ENCODE measurements at regions not wholly inside any gene's neighbourhood (a gene's known extent, or its start where the extent isn't known, plus 50 kb on each side); places are given as distances from the start of the nearest gene placed in this dataset.

DNA sequence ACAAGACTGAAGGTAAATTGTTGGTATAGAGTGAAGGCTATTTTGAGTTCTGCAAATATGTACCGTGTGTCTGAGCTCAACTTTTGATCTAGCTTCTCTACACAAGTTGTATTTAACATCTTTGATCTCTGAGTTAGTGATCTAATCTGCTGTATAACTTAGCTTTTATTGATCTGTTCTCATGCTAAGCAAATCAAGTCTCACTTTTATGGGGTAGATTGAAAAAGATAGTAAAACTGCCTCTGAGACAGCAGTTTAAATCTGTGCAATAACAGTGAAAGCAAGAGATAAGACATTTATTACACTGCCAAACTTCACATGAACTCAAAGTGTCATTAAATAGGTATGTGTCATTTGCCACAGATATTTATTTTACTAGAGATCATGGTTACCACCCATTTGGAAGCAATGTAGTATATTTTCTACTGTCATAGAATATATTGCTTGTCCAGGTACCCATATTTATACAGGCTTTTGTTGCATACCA, 477.3 kb downstream of the ISL1 start:
- DNase-seq (no peak), ATAC-seq (ENCODE audit: low read depth in 2 of 2) (no peak)
- H3K27ac Mint-ChIP-seq, result no peak overlapping the region
- no peaks in the 10 kb centered on the region for H3K27me3 Mint-ChIP-seq
- H3K36me3 Mint-ChIP-seq, result no peaks in the 10 kb centered on the region
- H3K4me1 Mint-ChIP-seq, result no peaks in the 10 kb centered on the region
- no peak overlapping the region for H3K4me3 Mint-ChIP-seq
- peaks cover 0 to 6% (median 0%) of the 10 kb centered on the region in 7 donors for H3K9me3 Mint-ChIP-seq

DNA sequence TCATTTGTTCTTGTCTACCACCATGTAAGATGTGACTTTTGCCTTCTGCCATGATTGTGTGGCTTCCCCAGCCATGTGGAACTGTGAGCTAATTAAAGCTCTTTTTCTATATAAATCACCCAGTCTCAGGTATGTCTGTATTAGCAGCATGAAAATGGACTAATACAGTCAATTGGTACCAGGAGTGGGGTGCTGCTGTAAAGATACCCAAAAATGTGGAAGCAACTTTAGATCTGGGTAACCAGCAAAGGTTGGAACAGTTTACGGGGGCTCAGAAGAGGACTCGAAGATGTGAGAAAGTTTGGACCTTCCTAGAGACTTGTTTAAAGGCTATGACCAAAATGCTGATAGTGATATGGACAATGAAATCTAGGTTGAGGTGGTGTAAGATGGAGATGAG, 488.9 kb downstream of the ISL1 start:
- H3K4me1 Mint-ChIP-seq, result no peaks in the 10 kb centered on the region
- no peak overlapping the region for H3K4me3 Mint-ChIP-seq

GRCh38 chr5:51881901-51882300, 498.7 kb downstream of the ISL1 start:
- Mint-ChIP-seq H3K4me1 (no peaks in the 10 kb centered on the region), H3K36me3 (no peaks in the 10 kb centered on the region), H3K27me3 (no peaks in the 10 kb centered on the region), H3K9me3 (peaks cover 0 to 3% (median 0%) of the 10 kb centered on the region in 7 donors), H3K4me3 (no peak overlapping the region), H3K27ac (no peak overlapping the region)
- ATAC-seq (ENCODE audit: low read depth in 2 of 2), result no peak
- no peak for DNase-seq

More for the DNA sequence above, 488.9 kb downstream of the ISL1 start:
- DNase-seq, result no peak
- Mint-ChIP-seq H3K9me3 (peaks cover 2 to 30% (median 12%) of the 10 kb centered on the region in 7 donors), H3K36me3 (peaks cover 0 to 9% of the 10 kb centered on the region in 2 donors), H3K27me3 (no peaks in the 10 kb centered on the region), H3K27ac (no peak overlapping the region)
- no peak for ATAC-seq (ENCODE audit: low read depth in 2 of 2)

GRCh38 chr5:51882647-51883046, 499.4 kb downstream of the ISL1 start:
- Mint-ChIP-seq H3K4me1 (no peaks in the 10 kb centered on the region), H3K9me3 (peaks cover 0 to 3% (median 0%) of the 10 kb centered on the region in 7 donors), H3K27me3 (no peaks in the 10 kb centered on the region), H3K4me3 (no peak overlapping the region), H3K36me3 (no peaks in the 10 kb centered on the region), H3K27ac (no peak overlapping the region)
- DNase-seq (no peak), ATAC-seq (ENCODE audit: low read depth in 2 of 2) (no peak)

DNA sequence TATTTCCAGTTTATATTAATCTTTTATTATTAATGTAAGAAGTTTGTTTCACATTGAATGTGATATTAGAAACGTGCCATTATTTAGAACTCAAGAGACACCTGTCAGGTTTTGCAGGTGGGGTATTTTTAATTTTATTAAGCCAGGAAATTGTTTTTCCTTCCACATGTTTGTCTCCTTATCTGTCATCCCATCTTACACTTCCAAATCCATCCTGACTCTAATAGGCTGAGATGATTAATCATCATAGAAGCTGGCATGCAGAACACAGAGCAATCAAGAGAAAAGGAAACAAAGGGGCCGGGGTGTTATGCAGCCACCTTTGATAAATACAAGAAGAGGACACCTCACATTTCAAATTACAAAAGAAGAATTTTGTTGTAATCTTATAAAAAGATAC, 506.5 kb downstream of the ISL1 start:
- Mint-ChIP-seq H3K9me3 (peaks cover 0 to 16% (median 3%) of the 10 kb centered on the region in 7 donors), H3K27ac (no peak overlapping the region), H3K4me3 (no peak overlapping the region), H3K4me1 (no peaks in the 10 kb centered on the region), H3K36me3 (no peaks in the 10 kb centered on the region), H3K27me3 (no peaks in the 10 kb centered on the region)
- DNase-seq (no peak), ATAC-seq (ENCODE audit: low read depth in 2 of 2) (no peak)

DNA sequence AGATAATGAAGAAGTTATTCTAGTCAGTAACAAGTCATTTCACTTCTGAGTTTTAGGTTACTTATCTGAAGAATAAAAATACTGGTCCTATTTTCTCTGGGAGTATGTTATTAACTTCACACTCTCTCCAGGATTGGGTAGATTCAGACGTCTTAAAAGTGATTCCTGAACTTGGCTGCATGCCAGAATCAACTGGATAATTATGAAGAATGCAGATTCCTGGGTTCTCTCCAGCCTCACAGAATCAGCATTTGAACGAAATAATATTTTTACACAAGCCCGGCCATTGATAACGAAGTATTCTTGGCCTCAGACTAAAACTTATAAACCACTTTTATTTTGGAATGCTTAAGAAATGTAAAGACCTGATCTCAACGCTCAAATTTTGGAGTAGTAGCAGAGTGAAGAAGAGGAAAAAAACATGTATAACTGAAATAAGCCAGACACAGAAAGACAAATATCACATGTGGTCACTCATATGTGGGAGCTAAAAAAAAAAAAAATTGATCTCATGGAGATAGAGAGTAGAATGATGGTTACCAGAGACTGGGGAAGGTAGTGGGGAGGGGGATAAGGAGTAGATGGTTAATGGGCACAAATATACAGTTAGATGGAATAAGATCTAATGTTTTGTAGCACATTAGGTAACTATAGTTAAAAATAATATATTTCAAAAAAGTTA, 507.3 kb downstream of the ISL1 start:
- Mint-ChIP-seq H3K27me3 (no peaks in the 10 kb centered on the region), H3K4me3 (no peak overlapping the region), H3K9me3 (peaks cover 0 to 16% (median 4%) of the 10 kb centered on the region in 7 donors), H3K36me3 (no peaks in the 10 kb centered on the region), H3K4me1 (no peaks in the 10 kb centered on the region), H3K27ac (no peak overlapping the region)
- DNase-seq (no peak), ATAC-seq (ENCODE audit: low read depth in 2 of 2) (no peak)

- H3K27me3 Mint-ChIP-seq, result no peaks in the 10 kb centered on the region
- no peaks in the 10 kb centered on the region for H3K36me3 Mint-ChIP-seq
- H3K4me1 Mint-ChIP-seq, result no peaks in the 10 kb centered on the region
- H3K27ac Mint-ChIP-seq, result no peak overlapping the region
- DNase-seq, result no peak
- H3K4me3 Mint-ChIP-seq, result no peak overlapping the region
- peaks cover 0 to 16% (median 4%) of the 10 kb centered on the region in 7 donors for H3K9me3 Mint-ChIP-seq
- ATAC-seq (ENCODE audit: low read depth in 2 of 2), result no peak
These were observed 509.4 kb downstream of the ISL1 start for GRCh38 chr5:51892680-51893079.

DNA sequence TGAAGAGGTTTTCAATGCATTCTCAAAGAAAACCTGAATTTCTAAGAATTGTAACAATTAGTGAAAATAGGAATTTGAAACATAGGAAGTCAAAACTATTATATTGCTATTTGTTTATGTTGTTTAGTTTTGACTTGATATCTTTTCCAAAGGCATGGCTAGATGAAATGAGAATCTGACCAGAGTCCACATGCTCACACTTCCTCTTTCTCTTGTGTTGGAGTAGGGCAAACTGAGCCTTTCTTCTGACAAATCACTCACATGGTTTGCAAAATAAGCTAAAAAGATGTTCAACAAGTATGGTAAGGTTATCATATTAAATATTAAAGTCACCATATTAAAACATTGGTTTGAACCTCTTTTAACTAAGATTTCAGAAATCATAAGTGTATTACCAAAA, 512.6 kb downstream of the ISL1 start:
- Mint-ChIP-seq H3K36me3 (no peaks in the 10 kb centered on the region), H3K27me3 (no peaks in the 10 kb centered on the region), H3K27ac (no peak overlapping the region), H3K9me3 (peaks cover 0 to 9% (median 5%) of the 10 kb centered on the region in 7 donors), H3K4me3 (no peak overlapping the region), H3K4me1 (no peaks in the 10 kb centered on the region)
- ATAC-seq (ENCODE audit: low read depth in 2 of 2), result no peak
- no peak for DNase-seq

DNA sequence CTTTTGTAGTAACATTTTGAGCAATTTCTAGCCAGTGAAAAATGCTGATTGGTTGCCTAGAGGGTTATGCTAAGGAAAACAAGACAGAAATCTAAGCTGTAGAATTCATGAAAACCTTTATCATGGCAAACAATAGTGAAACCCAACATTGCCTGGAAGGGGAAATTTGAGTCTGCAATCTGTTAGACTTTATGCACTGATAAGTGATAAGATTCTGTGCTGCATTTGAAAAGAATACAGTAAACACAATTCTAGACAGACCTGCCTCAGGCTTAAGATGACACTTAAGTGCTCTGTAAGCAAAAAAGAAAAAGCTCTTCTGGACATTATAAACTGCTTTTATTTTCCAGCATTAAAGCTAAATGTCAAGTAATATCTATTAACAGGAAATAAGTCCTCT, 519.3 kb downstream of the ISL1 start:
- H3K27me3 Mint-ChIP-seq, result no peaks in the 10 kb centered on the region
- no peak overlapping the region for H3K4me3 Mint-ChIP-seq
- peaks cover 0 to 9% (median 1%) of the 10 kb centered on the region in 7 donors for H3K9me3 Mint-ChIP-seq
- no peaks in the 10 kb centered on the region for H3K36me3 Mint-ChIP-seq
- H3K27ac Mint-ChIP-seq, result no peak overlapping the region
- H3K4me1 Mint-ChIP-seq, result no peaks in the 10 kb centered on the region
- no peak for ATAC-seq (ENCODE audit: low read depth in 2 of 2)
- no peak for DNase-seq

DNA sequence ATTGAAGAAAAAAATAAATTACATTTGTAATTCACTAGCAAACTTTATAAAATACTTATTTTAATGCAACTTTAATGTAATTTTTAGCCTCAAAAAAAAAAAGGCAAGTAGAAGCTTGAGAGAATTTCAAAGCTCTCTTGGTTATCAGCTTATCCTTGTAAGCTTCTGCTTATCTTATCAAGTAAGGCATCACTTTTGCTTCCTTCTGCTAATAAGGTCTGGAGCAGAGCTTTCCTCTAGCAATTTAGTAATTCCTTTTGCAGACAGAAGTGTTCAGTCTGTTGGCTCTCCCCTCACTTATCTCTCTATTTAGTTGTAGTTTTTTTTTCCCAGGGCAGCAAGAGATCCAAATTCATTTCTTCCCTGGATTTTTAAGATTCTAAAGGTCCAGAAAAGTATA, 525.0 kb downstream of the ISL1 start:
- ATAC-seq (ENCODE audit: low read depth in 2 of 2), result no peak
- peaks cover 0 to 12% (median 2%) of the 10 kb centered on the region in 7 donors for H3K9me3 Mint-ChIP-seq
- H3K27ac Mint-ChIP-seq, result no peak overlapping the region
- no peak overlapping the region for H3K4me3 Mint-ChIP-seq
- no peak for DNase-seq
- no peaks in the 10 kb centered on the region for H3K4me1 Mint-ChIP-seq
- no peaks in the 10 kb centered on the region for H3K27me3 Mint-ChIP-seq
- H3K36me3 Mint-ChIP-seq, result no peaks in the 10 kb centered on the region

DNA sequence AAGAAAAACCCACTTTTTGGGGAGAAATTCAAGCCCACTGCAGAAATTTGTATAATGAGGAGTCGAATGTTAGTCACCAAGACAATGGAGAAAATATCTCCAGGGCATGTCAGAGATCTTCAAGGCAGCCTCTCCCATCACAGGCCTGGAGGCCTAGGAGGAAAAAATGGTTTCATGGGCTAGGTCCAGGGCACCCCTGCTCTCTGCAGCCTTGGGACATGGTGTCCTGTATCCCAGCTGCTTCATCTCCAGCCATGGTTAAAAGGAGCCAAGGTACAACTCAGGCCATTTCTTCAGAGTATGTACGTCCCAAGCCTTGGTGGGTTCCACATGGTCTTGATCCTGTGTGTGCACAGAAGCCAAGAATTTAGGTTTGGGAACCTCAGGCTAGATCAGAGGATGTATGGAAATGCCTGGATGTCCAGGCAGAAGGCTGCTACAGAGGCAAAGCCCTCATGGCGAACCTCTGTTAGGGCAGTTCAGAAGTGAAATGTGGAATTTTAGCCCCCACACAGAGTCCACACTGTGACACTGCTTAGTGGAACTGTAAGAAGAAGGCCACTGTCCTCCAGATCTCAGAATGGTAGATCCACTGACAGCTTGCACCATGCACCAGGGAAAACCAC, 561.4 kb downstream of the ISL1 start:
- ATAC-seq (ENCODE audit: low read depth in 2 of 2), result no peak
- H3K9me3 Mint-ChIP-seq, result peaks cover 4 to 26% (median 13%) of the 10 kb centered on the region in 7 donors

GRCh38 chr5:51958473-51958872, 575.2 kb downstream of the ISL1 start:
- Mint-ChIP-seq H3K27ac (no peak overlapping the region), H3K36me3 (no peaks in the 10 kb centered on the region), H3K9me3 (peaks cover 0 to 8% (median 2%) of the 10 kb centered on the region in 7 donors), H3K4me1 (no peaks in the 10 kb centered on the region), H3K4me3 (no peak overlapping the region), H3K27me3 (no peaks in the 10 kb centered on the region)
- ATAC-seq (ENCODE audit: low read depth in 2 of 2) (no peak), DNase-seq (no peak)

More for the DNA sequence above, 561.4 kb downstream of the ISL1 start:
- Mint-ChIP-seq H3K36me3 (peaks cover 0 to 7% of the 10 kb centered on the region in 2 donors), H3K27ac (no peak overlapping the region), H3K4me1 (no peaks in the 10 kb centered on the region), H3K27me3 (no peaks in the 10 kb centered on the region), H3K4me3 (no peak overlapping the region)
- DNase-seq, result no peak

DNA sequence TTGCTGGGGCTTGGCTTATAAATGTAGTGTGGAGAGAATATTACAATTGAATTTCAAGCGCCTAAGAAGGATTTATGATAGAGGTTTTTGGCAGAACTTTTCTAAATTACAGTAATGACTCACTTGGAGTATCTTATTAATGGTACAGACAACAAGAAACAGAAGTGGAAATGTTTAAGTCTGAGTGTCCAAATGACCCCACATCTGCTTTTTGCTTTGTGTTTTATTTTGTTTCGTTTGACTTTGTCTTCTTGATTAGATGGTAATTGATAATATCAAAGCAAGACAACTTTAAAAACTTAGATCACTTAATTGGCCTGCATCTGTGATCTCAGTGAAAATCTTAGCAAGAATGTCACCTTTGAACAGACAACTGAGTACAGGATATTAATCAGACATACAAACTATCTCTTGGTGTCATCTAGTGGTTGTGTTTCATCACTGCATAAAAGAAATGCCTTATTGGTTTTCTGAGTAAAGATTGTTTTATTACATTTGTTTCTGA, 577.4 kb downstream of the ISL1 start:
- Mint-ChIP-seq H3K9me3 (peaks cover 0 to 4% (median 0%) of the 10 kb centered on the region in 7 donors), H3K36me3 (no peaks in the 10 kb centered on the region), H3K4me3 (no peak overlapping the region), H3K27ac (no peak overlapping the region), H3K4me1 (no peaks in the 10 kb centered on the region), H3K27me3 (no peaks in the 10 kb centered on the region)
- ATAC-seq (ENCODE audit: low read depth in 2 of 2), result no peak
- DNase-seq, result no peak

DNA sequence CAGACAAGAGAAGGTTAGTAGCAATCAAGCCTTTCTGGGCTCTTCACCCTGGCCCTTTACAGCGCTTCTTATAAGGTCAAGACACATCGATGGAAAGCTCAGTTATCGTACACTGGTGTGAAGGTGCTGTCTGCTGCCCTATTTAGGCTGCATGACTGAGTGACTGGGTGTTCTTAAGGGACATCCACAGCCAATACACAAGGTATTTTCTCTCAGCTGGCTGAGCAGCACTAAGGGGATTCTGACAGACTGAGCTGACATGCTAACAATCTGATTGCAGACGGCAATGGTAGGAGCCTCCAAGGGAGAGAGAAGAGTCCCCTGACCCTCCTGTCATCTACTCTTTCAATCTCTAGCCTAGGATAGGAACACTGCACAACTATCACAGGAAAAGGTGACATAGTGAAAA, 577.9 kb downstream of the ISL1 start:
- H3K4me3 Mint-ChIP-seq, result no peak overlapping the region
- no peak for DNase-seq

More for the DNA sequence above, 577.9 kb downstream of the ISL1 start:
- Mint-ChIP-seq H3K27ac (no peak overlapping the region), H3K9me3 (peaks cover 0 to under 1% (median 0%) of the 10 kb centered on the region in 7 donors), H3K27me3 (no peaks in the 10 kb centered on the region), H3K36me3 (no peaks in the 10 kb centered on the region), H3K4me1 (no peaks in the 10 kb centered on the region)
- ATAC-seq (ENCODE audit: low read depth in 2 of 2), result no peak

All from naive B cell (primary cell).